ENCODE measurements at regions not wholly inside any gene's neighbourhood (a gene's known extent, or its start where the extent isn't known, plus 50 kb on each side); places are given as distances from the start of the nearest gene placed in this dataset.

DNA sequence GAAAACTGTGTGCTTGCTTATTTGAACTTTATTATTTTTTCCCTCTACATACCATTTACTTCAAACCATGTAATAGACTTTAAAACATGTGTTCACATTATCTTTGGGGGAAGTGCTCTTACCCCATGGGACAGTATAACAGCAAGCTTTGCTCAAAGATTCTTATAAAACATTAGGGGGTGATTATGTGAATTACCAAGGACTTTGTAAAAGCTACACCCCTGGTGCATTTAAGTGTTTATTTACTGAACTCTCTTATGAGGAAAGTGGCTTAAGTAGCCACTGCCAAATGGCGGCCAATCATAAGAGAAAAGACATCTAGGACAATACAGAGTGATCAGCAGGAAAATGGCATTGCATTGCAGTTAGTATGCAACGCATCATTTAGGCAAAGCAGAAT lies 70.3 kb downstream of the CAPZA3 start:
- no peak for DNase-seq (ENCODE audit: low read depth)
- TF ChIP-seq CTCF (conservative IDR thresholded peaks at IDR 0.05; ENCODE audit: low read depth, low read length): no peak
- H3K4me3 ChIP-seq (ENCODE audit: low read depth, low read length): no peak overlapping the region

GRCh38 chr12:18810537-18811253 lies 72.8 kb downstream of the CAPZA3 start:
- no peak for TF ChIP-seq CTCF (conservative IDR thresholded peaks at IDR 0.05; ENCODE audit: low read depth, low read length)
- no peak for DNase-seq (ENCODE audit: low read depth)

GRCh38 chr12:18811273-18811672 lies 73.4 kb downstream of the CAPZA3 start:
- no peak for TF ChIP-seq CTCF (conservative IDR thresholded peaks at IDR 0.05; ENCODE audit: low read depth, low read length)
- DNase-seq (ENCODE audit: low read depth): no peak
- no peak overlapping the region for H3K4me3 ChIP-seq (ENCODE audit: low read depth, low read length)

More at GRCh38 chr12:18810537-18811253, 72.8 kb downstream of the CAPZA3 start:
- no peak overlapping the region for H3K4me3 ChIP-seq (ENCODE audit: low read depth, low read length)

DNA sequence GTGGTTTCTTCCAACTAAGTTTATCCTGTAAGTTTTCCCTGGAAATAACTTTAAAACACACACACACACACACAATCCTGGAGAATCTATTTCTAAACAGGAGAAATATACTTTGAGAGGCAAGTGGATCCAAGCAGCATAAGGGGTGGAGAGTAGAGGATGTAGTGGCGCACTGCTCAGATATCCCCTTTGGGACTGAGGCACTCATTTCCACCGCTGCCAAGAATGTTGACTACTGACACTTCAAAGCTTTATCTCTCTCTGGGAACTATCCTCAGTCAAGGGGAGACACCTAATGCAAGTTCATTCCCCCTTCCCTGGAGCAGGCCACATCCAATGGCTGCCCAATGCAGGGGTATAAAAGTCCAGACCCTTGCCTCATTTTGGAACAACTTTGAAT lies 75.8 kb downstream of the CAPZA3 start:
- no peak overlapping the region for H3K4me3 ChIP-seq (ENCODE audit: low read depth, low read length)
- TF ChIP-seq CTCF (conservative IDR thresholded peaks at IDR 0.05; ENCODE audit: low read depth, low read length): no peak
- DNase-seq (ENCODE audit: low read depth): no peak

GRCh38 chr12:18818579-18819268 lies 80.8 kb downstream of the CAPZA3 start:
- no peak for TF ChIP-seq CTCF (conservative IDR thresholded peaks at IDR 0.05; ENCODE audit: low read depth, low read length)
- DNase-seq (ENCODE audit: low read depth): no peak
- H3K4me3 ChIP-seq (ENCODE audit: low read depth, low read length): no peak overlapping the region

GRCh38 chr12:18819484-18819883 lies 81.6 kb downstream of the CAPZA3 start:
- TF ChIP-seq CTCF (conservative IDR thresholded peaks at IDR 0.05; ENCODE audit: low read depth, low read length): no peak
- no peak overlapping the region for H3K4me3 ChIP-seq (ENCODE audit: low read depth, low read length)
- no peak for DNase-seq (ENCODE audit: low read depth)

DNA sequence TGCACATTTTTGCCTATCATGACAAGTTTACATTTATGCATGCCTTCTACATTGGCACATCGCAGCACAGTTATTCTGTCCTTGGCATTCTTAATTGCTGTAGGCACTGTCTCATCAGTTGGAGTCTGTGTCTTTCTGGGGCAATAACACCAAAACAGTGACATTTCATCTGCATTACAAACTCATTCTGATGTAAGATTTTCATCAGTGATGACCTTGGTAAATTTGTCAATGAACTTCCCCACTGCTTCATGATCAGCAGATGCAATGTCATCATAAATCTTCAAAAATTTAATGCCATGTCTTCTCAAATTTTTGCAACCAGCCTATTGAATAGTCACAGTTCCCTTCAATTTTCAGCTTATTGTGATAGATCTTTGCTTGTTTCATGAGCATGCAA lies 85.5 kb downstream of the CAPZA3 start:
- no peak overlapping the region for H3K4me3 ChIP-seq (ENCODE audit: low read depth, low read length)
- no peak for DNase-seq (ENCODE audit: low read depth)
- TF ChIP-seq CTCF (conservative IDR thresholded peaks at IDR 0.05; ENCODE audit: low read depth, low read length): no peak
